ENCODE measurements at regions not wholly inside any gene's neighbourhood (a gene's known extent, or its start where the extent isn't known, plus 50 kb on each side); places are given as distances from the start of the nearest gene placed in this dataset.

- no peak overlapping the region for H3K4me3 ChIP-seq (ENCODE audit: low read depth, poor library complexity, severe bottlenecking)
- WGBS, 2 donors: 33 to 62% methylated on average over 4 of the region's 4 CpGs
- no peak for DNase-seq (ENCODE audit: low spot score in 2 of 2)
- intact Hi-C loops (cut with DNase I; ENCODE audit: low total_unique reads): no loop called here
- TF ChIP-seq POLR2A (IDR thresholded peaks at IDR 0.05): no peak
- TF ChIP-seq CTCF (IDR thresholded peaks at IDR 0.05): no peak
Measured at GRCh38 chr20:4542270-4542669, 144.0 kb upstream of the PRNP start.

- intact Hi-C loops (cut with DNase I; ENCODE audit: low total_unique reads): no loop called here
- TF ChIP-seq POLR2A (IDR thresholded peaks at IDR 0.05): no peak
- TF ChIP-seq CTCF (IDR thresholded peaks at IDR 0.05): no peak
- H3K4me3 ChIP-seq (ENCODE audit: low read depth, poor library complexity, severe bottlenecking): no peak overlapping the region
- WGBS, 2 donors: 89% methylated on average over 3 of the region's 3 CpGs
- no peak for DNase-seq (ENCODE audit: low spot score in 2 of 2)
Measured at GRCh38 chr20:4534315-4534714, 151.9 kb upstream of the PRNP start.

GRCh38 chr20:4533368-4534133 is 152.7 kb upstream of the PRNP start:
- TF ChIP-seq POLR2A (IDR thresholded peaks at IDR 0.05) (no peak), CTCF (IDR thresholded peaks at IDR 0.05) (no peak)
- 71 to 73% methylated on average over 10 of the region's 10 CpGs for whole genome bisulfite sequencing, 2 donors
- no peak overlapping the region for H3K4me3 ChIP-seq (ENCODE audit: low read depth, poor library complexity, severe bottlenecking)
- intact Hi-C loops (cut with DNase I; ENCODE audit: low total_unique reads): no loop called here
- DNase-seq (ENCODE audit: low spot score in 2 of 2): no peak

- intact Hi-C loops (cut with DNase I; ENCODE audit: low total_unique reads): no loop called here
- TF ChIP-seq POLR2A (IDR thresholded peaks at IDR 0.05): no peak
- no peak for TF ChIP-seq CTCF (IDR thresholded peaks at IDR 0.05)
- DNase-seq (ENCODE audit: low spot score in 2 of 2): no peak
- no peak overlapping the region for H3K4me3 ChIP-seq (ENCODE audit: low read depth, poor library complexity, severe bottlenecking)
- WGBS, 2 donors: 56 to 71% methylated on average over 1 of the region's 1 CpG
Measured at GRCh38 chr20:4532772-4533171, 153.5 kb upstream of the PRNP start.

GRCh38 chr20:4524792-4525191 is 161.5 kb upstream of the PRNP start:
- H3K4me3 ChIP-seq (ENCODE audit: low read depth, poor library complexity, severe bottlenecking): no peak overlapping the region
- DNase-seq (ENCODE audit: low spot score in 2 of 2): no peak
- TF ChIP-seq CTCF (IDR thresholded peaks at IDR 0.05): no peak
- TF ChIP-seq POLR2A (IDR thresholded peaks at IDR 0.05): no peak
- WGBS, 2 donors: 54 to 57% methylated on average over 1 of the region's 1 CpG
- intact Hi-C loops (cut with DNase I; ENCODE audit: low total_unique reads): no loop called here

- intact Hi-C loops (cut with DNase I; ENCODE audit: low total_unique reads): no loop called here
Measured at GRCh38 chr20:4524307-4524706, 161.9 kb upstream of the PRNP start.

More at GRCh38 chr20:4524307-4524706, 161.9 kb upstream of the PRNP start:
- DNase-seq (ENCODE audit: low spot score in 2 of 2): no peak
- no peak overlapping the region for H3K4me3 ChIP-seq (ENCODE audit: low read depth, poor library complexity, severe bottlenecking)
- TF ChIP-seq CTCF (IDR thresholded peaks at IDR 0.05) (no peak), POLR2A (IDR thresholded peaks at IDR 0.05) (no peak)
- 89 to 96% methylated on average over 3 of the region's 3 CpGs for WGBS, 2 donors

All from lower leg skin (tissue), 4 donors.